GM12878 (cell line): ENCODE measurements at regions not wholly inside any gene's neighbourhood (a gene's known extent, or its start where the extent isn't known, plus 50 kb on each side); places are given as distances from the start of the nearest gene placed in this dataset.

Experiments
- ATAC-seq: fragments of 200-7000 bp; cut with Tn5 transposase; 3 replicates; pipeline ENCODE4 v1.9.1; 2020; ENCODE audit warnings: mild to moderate bottlenecking, moderate library complexity
- BruUV-seq: library from RNA; stranded (reverse); fragments of 400-500 nt; replicated peaks from 2 replicates; lab custom pipeline; 2021; lab: Mats Ljungman, UMichigan
- CTCF ChIA-PET: fragments of 300-600 bp; sonication (Branson Sonifier 250); formaldehyde crosslinking; extraction: SDS; loops from one replicate; lab custom pipeline; 2021; ENCODE audit warnings: inconsistent platforms; lab: Yijun Ruan, JAX
- POLR2A ChIA-PET: fragments of 350-600 bp; formaldehyde crosslinking; extraction: SDS; loops from one replicate; lab custom pipeline; 2021; ENCODE audit warnings: inconsistent platforms; lab: Charles Lee
- RAD21 ChIA-PET: fragments of 300-600 bp; sonication (Branson Sonifier 250); formaldehyde crosslinking; loops from one replicate; lab custom pipeline; 2023; ENCODE audit warnings: antibody characterized with exemption; ENCODE audit not compliant: unreplicated experiment; lab: Charles Lee
- SMC1A ChIA-PET: fragments of 300-600 bp; sonication (Branson Sonifier 250); formaldehyde crosslinking; loops from one replicate; lab custom pipeline; 2023; ENCODE audit not compliant: unreplicated experiment, uncharacterized antibody; lab: Charles Lee
- DNase-seq: peaks from one replicate; pipeline ENCODE4 v3.0.0-alpha.2; 2011; ENCODE audit warnings: low read depth, low spot score
- FAIRE-seq: peaks from 3 replicates; lab custom pipeline; 2011; peaks lifted over from hg19 to GRCh38; lab: Jason Lieb, UNC
- H2AFZ ChIP-seq: 2 replicates; pipeline ENCODE4 v1.6.0; 2011; ENCODE audit warnings: low read depth, low read length, control low read depth; ENCODE audit not compliant: control insufficient read depth
- H3K27ac ChIP-seq: 2 replicates; pipeline ENCODE4 v1.5.1; 2011; ENCODE audit warnings: control low read depth; ENCODE audit not compliant: control insufficient read depth, insufficient read depth
- H3K27me3 ChIP-seq, 2 experiments: replicated peaks in 1 of 2; 2 replicates each; pipeline versions ENCODE4 v1.6.0 to v1.6.1; 2011; ENCODE audit warnings: low read length in 1 of 2; ENCODE audit not compliant: control insufficient read depth in 2 of 2, insufficient read depth in 2 of 2
- H3K36me3 ChIP-seq, 2 experiments: 2 replicates each; pipeline ENCODE4 v1.5.1; 2011; ENCODE audit warnings: low read length in 1 of 2; ENCODE audit not compliant: control insufficient read depth in 2 of 2, insufficient read depth in 2 of 2
- H3K4me1 ChIP-seq: 2 replicates; pipeline ENCODE4 v1.6.1; 2011; ENCODE audit warnings: mild to moderate bottlenecking, low read length, moderate library complexity, mixed read lengths; ENCODE audit not compliant: control insufficient read depth, insufficient read depth
- H3K4me2 ChIP-seq: 2 replicates; pipeline ENCODE4 v1.6.0; 2011; ENCODE audit warnings: control low read depth; ENCODE audit not compliant: control insufficient read depth, insufficient read depth
- H3K4me3 ChIP-seq: fragments of 200-600 bp; sonication (generic); 2 replicates; pipeline ENCODE4 v1.5.1; 2016
- H3K79me2 ChIP-seq: 2 replicates; pipeline ENCODE4 v1.6.0; 2011; ENCODE audit warnings: low read length; ENCODE audit not compliant: control insufficient read depth, insufficient read depth
- H3K9ac ChIP-seq: 2 replicates; pipeline ENCODE4 v1.8.0; 2011; ENCODE audit warnings: low read length, control low read depth, mixed read lengths; ENCODE audit not compliant: control insufficient read depth, insufficient read depth
- H3K9me3 ChIP-seq: replicated peaks from 3 replicates; pipeline ENCODE4 v1.5.1; 2011; ENCODE audit warnings: mild to moderate bottlenecking, low read length; ENCODE audit not compliant: control insufficient read depth, insufficient read depth
- H4K20me1 ChIP-seq: 2 replicates; pipeline ENCODE4 v1.6.0; 2011; ENCODE audit not compliant: control insufficient read depth, insufficient read depth
- ASH2L ChIP-seq: fragments of 300-600, 200-600 bp; sonication (generic); IDR thresholded peaks from 2 replicates; pipeline ENCODE4 v1.6.1; 2017; ENCODE audit warnings: low read depth, mild to moderate bottlenecking, borderline replicate concordance
- CBX3 ChIP-seq: fragments of 200-600 bp; sonication (generic); IDR thresholded peaks from 2 replicates; pipeline ENCODE4 v1.6.1; 2016; ENCODE audit warnings: low read depth, borderline replicate concordance
- EGR1 ChIP-seq, 2 experiments: IDR thresholded peaks; 1 replicate in 1 of 2; 2 replicates in 1 of 2; pipeline ENCODE4 v1.6.1; 2011 to 2012; ENCODE audit warnings: low read depth in 2 of 2, low read length in 2 of 2, borderline replicate concordance in 1 of 2, mild to moderate bottlenecking in 1 of 2, moderate library complexity in 1 of 2
- HDAC2 ChIP-seq: fragments of 200-600 bp; sonication (generic); IDR thresholded peaks from 2 replicates; pipeline ENCODE4 v1.6.1; 2017
- MEF2B ChIP-seq: fragments of 450-650 bp; IDR thresholded peaks from 2 replicates; pipeline ENCODE4 v1.6.1; 2018; ENCODE audit warnings: mild to moderate bottlenecking, moderate library complexity; ENCODE audit not compliant: partially characterized antibody, poor library complexity, severe bottlenecking
- NFXL1 ChIP-seq: fragments of 450-650 bp; IDR thresholded peaks from 2 replicates; pipeline ENCODE4 v1.6.1; 2017; ENCODE audit warnings: antibody characterized with exemption, mild to moderate bottlenecking, borderline replicate concordance
- SMAD1 ChIP-seq: fragments of 450-650 bp; IDR thresholded peaks from 2 replicates; pipeline ENCODE4 v1.6.1; 2018; ENCODE audit warnings: mild to moderate bottlenecking, low read depth; ENCODE audit not compliant: partially characterized antibody
- SREBF1 ChIP-seq: IDR thresholded peaks from 2 replicates; pipeline ENCODE4 v1.6.1; 2012; ENCODE audit warnings: mild to moderate bottlenecking, low read length
- SRF ChIP-seq, 2 experiments: IDR thresholded peaks; 2 replicates each; pipeline ENCODE4 v1.6.1; 2011; ENCODE audit warnings: low read depth in 2 of 2, low read length in 2 of 2, mild to moderate bottlenecking in 1 of 2, moderate library complexity in 1 of 2
- STAT3 ChIP-seq: IDR thresholded peaks from 2 replicates; pipeline ENCODE4 v1.6.1; 2011; ENCODE audit warnings: low read depth, low read length, improper control_type of control experiment
- TAF1 ChIP-seq: IDR thresholded peaks from 2 replicates; pipeline ENCODE4 v1.6.1; 2011; ENCODE audit warnings: mild to moderate bottlenecking, low read depth, low read length, borderline replicate concordance
- TBL1XR1 ChIP-seq: IDR thresholded peaks from 2 replicates; pipeline ENCODE4 v1.6.1; 2012; ENCODE audit warnings: low read depth, low read length, improper control_type of control experiment
- TCF12 ChIP-seq: IDR thresholded peaks from 2 replicates; pipeline ENCODE4 v1.6.1; 2011; ENCODE audit warnings: low read depth, mild to moderate bottlenecking, low read length
- WRNIP1 ChIP-seq: IDR thresholded peaks from 2 replicates; pipeline ENCODE4 v1.6.1; 2011; ENCODE audit warnings: low read depth, low read length, improper control_type of control experiment, borderline replicate concordance
- YY1 ChIP-seq: IDR thresholded peaks from 2 replicates; pipeline ENCODE4 v1.6.1; 2011; ENCODE audit warnings: low read depth, mild to moderate bottlenecking, low read length
- ZNF384 ChIP-seq: IDR thresholded peaks from 2 replicates; pipeline ENCODE4 v1.6.1; 2012; ENCODE audit warnings: low read depth, mild to moderate bottlenecking, low read length, improper control_type of control experiment, borderline replicate concordance
- WGBS: methylation state at CpG from one replicate; pipeline ENCODE4 v1.1.6; 2016; ENCODE audit warnings: low lambda C conversion rate; ENCODE audit not compliant: insufficient replicate concordance, insufficient coverage; ENCODE audit errors: missing lambda C conversion rate; 5-methylcytosine and 5-hydroxymethylcytosine counted together
- in situ Hi-C: fragments of 300-500 bp; cut with MboI; formaldehyde crosslinking; loops from 9 replicates; pipeline ENCODE4 v1.14.3; 2018; ENCODE audit warnings: mixed read lengths
- intact Hi-C: fragments of 100-400 bp; cut with micrococcal nuclease; formaldehyde crosslinking; loops from one replicate; pipeline ENCODE4 v1.14.2; 2022; ENCODE audit not compliant: unreplicated experiment
- TF ChIP-seq, protein P1 (sequence below): fragments of 450-650 bp; IDR thresholded peaks from 2 replicates; pipeline ENCODE4 v1.6.1; 2016; ENCODE audit warnings: mild to moderate bottlenecking

DNA sequence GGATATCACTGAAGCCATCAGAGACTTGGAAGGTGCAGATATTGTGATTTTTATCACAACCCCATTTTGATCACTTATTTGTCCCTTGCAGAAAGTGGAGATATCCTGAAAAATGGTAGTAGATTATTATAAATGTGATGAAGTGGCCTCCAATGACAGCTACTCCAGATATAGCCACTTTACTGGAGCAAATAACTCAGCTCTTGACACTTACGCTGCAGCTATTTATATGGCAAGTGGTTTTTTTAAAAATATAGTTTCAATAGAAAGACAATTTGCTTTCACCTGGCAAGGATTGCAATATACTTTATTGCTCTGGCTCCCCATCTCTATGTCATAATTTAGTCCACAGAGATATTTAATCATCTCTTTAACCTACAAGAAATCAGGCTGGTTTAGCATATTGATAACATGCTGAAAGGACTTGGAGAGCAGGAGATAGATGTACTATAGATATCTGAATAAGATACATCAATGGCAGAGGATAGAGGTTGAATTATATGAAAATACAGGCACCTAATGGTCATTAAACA, 182.8 kb upstream of the SKOR2 start:
- Histone ChIP-seq H3K27ac (no peak overlapping the region), H3K4me1 (no peaks in the 10 kb centered on the region), H3K4me3 (no peak overlapping the region), H4K20me1 (no peaks in the 10 kb centered on the region), H2AFZ (no peak overlapping the region), H3K4me2 (no peak overlapping the region), H3K27me3 (no peaks in the 10 kb centered on the region; a peak in 2 of 4 replicates), H3K79me2 (no peaks in the 10 kb centered on the region), H3K9ac (no peak overlapping the region)
- ChIA-PET POLR2A (no interaction called here), CTCF (interaction anchor here (0.6 kb wide), 1 partner anchor 30 kb away, joined by 4 read pairs; no protein-coding TSS in a partner anchor), RAD21 (no interaction called here), SMC1A (no interaction called here)
- FAIRE-seq = no peak
- WGBS = 0% methylated on average over 1 of the region's 1 CpG
- no peak for ATAC-seq
- intact Hi-C loops = no loop called here
- BruUV-seq = no TSS peak
- no peak for DNase-seq
- TF ChIP-seq CBX3 (no peak), MEF2B (no peak), TAF1 (no peak)
- TF ChIP-seq, all 136 proteins: peak for 0
- H3K9me3 ChIP-seq = no peaks in the 10 kb centered on the region
- H3K36me3 ChIP-seq = no peaks in the 10 kb centered on the region
- in situ Hi-C loops = no loop called here

DNA sequence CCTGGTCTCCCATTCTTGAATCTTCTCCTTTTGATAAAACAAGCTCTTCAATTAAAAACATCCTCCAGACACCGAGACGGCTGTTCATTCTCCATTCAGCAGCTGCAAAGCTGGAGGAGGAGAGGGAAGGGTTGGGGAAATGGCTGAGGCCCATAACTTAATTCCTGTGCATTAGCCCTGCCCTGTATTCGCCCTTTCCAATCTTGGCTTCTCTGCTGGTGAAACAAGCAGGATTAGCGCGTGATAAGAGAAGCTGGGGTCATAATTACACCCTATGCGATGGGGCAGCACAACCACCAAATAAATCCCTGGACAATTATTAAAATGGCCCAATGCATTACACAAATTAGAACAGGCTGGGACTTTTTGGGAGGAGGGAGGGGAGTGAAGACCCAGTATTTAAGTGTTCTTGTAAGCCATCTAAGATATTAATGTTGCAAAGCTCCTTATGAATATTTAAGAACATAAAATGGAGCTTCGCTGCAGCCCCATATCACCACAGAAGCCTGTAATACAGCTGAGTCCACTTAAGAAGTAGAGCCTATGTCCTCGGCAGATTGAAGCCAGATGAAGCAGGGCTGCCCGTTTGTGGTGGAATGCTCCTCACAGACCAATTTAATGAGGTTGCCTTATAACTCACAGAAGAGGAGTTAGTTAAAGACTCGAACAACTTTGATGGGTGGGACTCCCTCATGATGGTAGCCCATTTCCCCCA, 176.6 kb upstream of the SKOR2 start:
- Histone ChIP-seq H3K4me3 (no peak overlapping the region), H3K4me2 (no peak overlapping the region), H3K9me3 (no peaks in the 10 kb centered on the region), H3K4me1 (no peaks in the 10 kb centered on the region), H3K79me2 (no peaks in the 10 kb centered on the region), H3K36me3 (no peaks in the 10 kb centered on the region), H4K20me1 (no peaks in the 10 kb centered on the region), H3K27ac (no peak overlapping the region), H3K9ac (no peak overlapping the region), H2AFZ (no peak overlapping the region), H3K27me3 (no peaks in the 10 kb centered on the region)
- RAD21 ChIA-PET = no interaction called here
- CTCF ChIA-PET = interaction anchor here (0.6 kb wide), 1 partner anchor 629 kb away, joined by 3 read pairs; no protein-coding TSS in a partner anchor
- no peak for FAIRE-seq
- DNase-seq = no peak
- BruUV-seq = no TSS peak
- in situ Hi-C loops (no loop called here), intact Hi-C loops (no loop called here)
- SMC1A ChIA-PET = interaction anchor here (0.6 to 1.0 kb wide), 2 partner anchors 9 to 752 kb away, joined by 3 read pairs; no protein-coding TSS in a partner anchor
- 35% methylated on average over 10 of the region's 10 CpGs for WGBS
- no peak for ATAC-seq
- POLR2A ChIA-PET = no interaction called here
- no peak for TF ChIP-seq TCF12
- no peak for TF ChIP-seq ASH2L
- no peak for TF ChIP-seq TBL1XR1
- no peak for TF ChIP-seq HDAC2
- no peak for TF ChIP-seq SRF (IDR thresholded peaks at IDR 0.05; ENCODE audit: low read depth in 2 of 2, low read length in 2 of 2)
- no peak for TF ChIP-seq WRNIP1
- TF ChIP-seq, protein P1, sequence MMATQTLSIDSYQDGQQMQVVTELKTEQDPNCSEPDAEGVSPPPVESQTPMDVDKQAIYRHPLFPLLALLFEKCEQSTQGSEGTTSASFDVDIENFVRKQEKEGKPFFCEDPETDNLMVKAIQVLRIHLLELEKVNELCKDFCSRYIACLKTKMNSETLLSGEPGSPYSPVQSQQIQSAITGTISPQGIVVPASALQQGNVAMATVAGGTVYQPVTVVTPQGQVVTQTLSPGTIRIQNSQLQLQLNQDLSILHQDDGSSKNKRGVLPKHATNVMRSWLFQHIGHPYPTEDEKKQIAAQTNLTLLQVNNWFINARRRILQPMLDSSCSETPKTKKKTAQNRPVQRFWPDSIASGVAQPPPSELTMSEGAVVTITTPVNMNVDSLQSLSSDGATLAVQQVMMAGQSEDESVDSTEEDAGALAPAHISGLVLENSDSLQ = no peak
- no peak for TF ChIP-seq SREBF1
- no peak for TF ChIP-seq EGR1 (IDR thresholded peaks at IDR 0.05; ENCODE audit: borderline replicate concordance in 1 of 2, low read depth in 2 of 2, low read length in 2 of 2)
- TF ChIP-seq SMAD1 = no peak
- no peak for TF ChIP-seq NFXL1
- TF ChIP-seq STAT3 = no peak
- no peak for TF ChIP-seq YY1
- no peak for TF ChIP-seq ZNF384
